Panc1 (cell line): ENCODE measurements at regions not wholly inside any gene's neighbourhood (a gene's known extent, or its start where the extent isn't known, plus 50 kb on each side); places are given as distances from the start of the nearest gene placed in this dataset.

Experiments used
- ATAC-seq: fragments of 200-7000 bp; cut with Tn5 transposase; 2 replicates; pipeline ENCODE4 v1.9.1; 2020; ENCODE audit warnings: mild to moderate bottlenecking, moderate library complexity
- BruUV-seq: library from RNA; stranded (reverse); fragments of 400-500 nt; replicated peaks from 2 replicates; lab custom pipeline; 2021; lab: Mats Ljungman, UMichigan
- CTCF ChIA-PET: fragments of 300-600 bp; sonication (Branson Sonifier 250); formaldehyde crosslinking; loops from one replicate; lab custom pipeline; 2022; ENCODE audit warnings: antibody characterized with exemption; lab: Charles Lee
- POLR2A ChIA-PET: fragments of 300-600 bp; sonication (Branson Sonifier 250); formaldehyde crosslinking; loops from one replicate; lab custom pipeline; 2022; ENCODE audit warnings: antibody characterized with exemption; lab: Charles Lee
- DNase-seq: peaks from one replicate; pipeline ENCODE4 v3.0.0-alpha.2; 2010; ENCODE audit warnings: low read depth, low spot score
- H3K27ac ChIP-seq: 2 replicates; pipeline ENCODE4 v1.5.1; 2011; ENCODE audit warnings: mild to moderate bottlenecking, low read length, inconsistent platforms
- H3K27me3 ChIP-seq: fragments of 200-500 bp; sonication (Bioruptor generic); 2 replicates; pipeline ENCODE4 v1.6.0; 2014; ENCODE audit warnings: low read length, inconsistent platforms; ENCODE audit not compliant: control insufficient read depth, insufficient read depth
- H3K36me3 ChIP-seq: fragments of 200-500 bp; sonication (Bioruptor generic); 2 replicates; pipeline ENCODE4 v1.5.1; 2014; ENCODE audit warnings: inconsistent platforms, mild to moderate bottlenecking, low read length, moderate library complexity; ENCODE audit not compliant: control insufficient read depth, insufficient read depth
- H3K4me1 ChIP-seq: 2 replicates; pipeline ENCODE4 v1.5.1; 2011; ENCODE audit warnings: inconsistent platforms, mild to moderate bottlenecking, low read length, moderate library complexity; ENCODE audit not compliant: control insufficient read depth, insufficient read depth
- H3K4me3 ChIP-seq, 2 experiments: 2 replicates each; pipeline ENCODE4 v1.5.1; 2011 to 2012; ENCODE audit warnings: low read depth in 2 of 2, low read length in 2 of 2, mild to moderate bottlenecking in 2 of 2, inconsistent platforms in 1 of 2, moderate library complexity in 1 of 2
- H3K9me3 ChIP-seq: fragments of 200-500 bp; sonication (Bioruptor generic); 2 replicates; pipeline ENCODE4 v1.5.1; 2014; ENCODE audit warnings: low read depth, mild to moderate bottlenecking, inconsistent platforms, low read length, moderate library complexity; ENCODE audit not compliant: control insufficient read depth, insufficient read depth
- CTCF ChIP-seq: fragments of 450-650 bp; IDR thresholded peaks from 2 replicates; pipeline ENCODE4 v1.5.1; 2017; ENCODE audit warnings: mild to moderate bottlenecking
- POLR2AphosphoS5 ChIP-seq: IDR thresholded peaks from 2 replicates; pipeline ENCODE4 v1.6.1; 2012; ENCODE audit warnings: mild to moderate bottlenecking, low read depth, low read length, moderate library complexity
- REST ChIP-seq, 2 experiments: IDR thresholded peaks; 2 replicates each; pipeline ENCODE4 v1.6.1; 2011 to 2012; ENCODE audit warnings: low read depth in 2 of 2, control low read depth in 1 of 2, low read length in 1 of 2, mild to moderate bottlenecking in 1 of 2, moderate library complexity in 1 of 2; ENCODE audit not compliant: insufficient read depth in 1 of 2
- SIN3A ChIP-seq: IDR thresholded peaks from 2 replicates; pipeline ENCODE4 v1.6.1; 2012; ENCODE audit warnings: low read depth, mild to moderate bottlenecking, low read length, moderate library complexity, borderline replicate concordance; ENCODE audit not compliant: insufficient read depth
- TCF7L2 ChIP-seq: IDR thresholded peaks from 2 replicates; pipeline ENCODE4 v1.6.1; 2011; ENCODE audit warnings: mild to moderate bottlenecking, low read depth, low read length, inconsistent platforms
- in situ Hi-C: cut with HindIII; loops from 2 replicates; pipeline ENCODE4 v1.10.0; 2016; ENCODE audit warnings: low sequenced_read_pairs, low pct_unique_long_range_greater_than_20kb
- intact Hi-C: fragments of 100-400 bp; cut with micrococcal nuclease; formaldehyde crosslinking; loops from one replicate; pipeline ENCODE4 v1.10.0; 2022; ENCODE audit not compliant: unreplicated experiment

- ChIA-PET CTCF (no interaction called here), POLR2A (no interaction called here)
- no peak for TF ChIP-seq SIN3A
- no peak for TF ChIP-seq REST (IDR thresholded peaks at IDR 0.05; ENCODE audit: insufficient read depth in 1 of 2, low read depth in 2 of 2, low read length in 1 of 2)
- no peak for TF ChIP-seq CTCF
- TF ChIP-seq TCF7L2: no peak
- no peak for TF ChIP-seq POLR2AphosphoS5
- Histone ChIP-seq H3K27me3 (no peaks in the 10 kb centered on the region), H3K4me3 (no peak overlapping the region), H3K36me3 (no peaks in the 10 kb centered on the region), H3K9me3 (no peaks in the 10 kb centered on the region), H3K4me1 (no peaks in the 10 kb centered on the region), H3K27ac (no peak overlapping the region)
- intact Hi-C loops: no loop called here
- BruUV-seq: no TSS peak
- ATAC-seq: no peak
- no peak for DNase-seq
- in situ Hi-C loops: no loop called here
Observed at GRCh38 chr6:132143258-132143657, 192.1 kb upstream of the CCN2 start.

- H3K36me3 ChIP-seq: no peaks in the 10 kb centered on the region
- DNase-seq (no peak), ATAC-seq (no peak)
- H3K9me3 ChIP-seq: no peaks in the 10 kb centered on the region
- H3K27me3 ChIP-seq: no peaks in the 10 kb centered on the region
- H3K4me1 ChIP-seq: no peaks in the 10 kb centered on the region
- no peak for TF ChIP-seq TCF7L2
- no peak for TF ChIP-seq CTCF
- no peak for TF ChIP-seq POLR2AphosphoS5
- no peak for TF ChIP-seq SIN3A
- TF ChIP-seq REST (IDR thresholded peaks at IDR 0.05; ENCODE audit: insufficient read depth in 1 of 2, low read depth in 2 of 2, low read length in 1 of 2): no peak
- ChIA-PET POLR2A (no interaction called here), CTCF (no interaction called here)
- H3K4me3 ChIP-seq: no peak overlapping the region
- no TSS peak for BruUV-seq
- intact Hi-C loops (no loop called here), in situ Hi-C loops (no loop called here)
- H3K27ac ChIP-seq: no peak overlapping the region
Observed at GRCh38 chr6:132142768-132143167, 191.6 kb upstream of the CCN2 start.
